ENCODE measurements at regions not wholly inside any gene's neighbourhood (a gene's known extent, or its start where the extent isn't known, plus 50 kb on each side); places are given as distances from the start of the nearest gene placed in this dataset.
A peak's percentile ranks its signal among the peaks of the same experiment; 100 is the strongest.

DNA sequence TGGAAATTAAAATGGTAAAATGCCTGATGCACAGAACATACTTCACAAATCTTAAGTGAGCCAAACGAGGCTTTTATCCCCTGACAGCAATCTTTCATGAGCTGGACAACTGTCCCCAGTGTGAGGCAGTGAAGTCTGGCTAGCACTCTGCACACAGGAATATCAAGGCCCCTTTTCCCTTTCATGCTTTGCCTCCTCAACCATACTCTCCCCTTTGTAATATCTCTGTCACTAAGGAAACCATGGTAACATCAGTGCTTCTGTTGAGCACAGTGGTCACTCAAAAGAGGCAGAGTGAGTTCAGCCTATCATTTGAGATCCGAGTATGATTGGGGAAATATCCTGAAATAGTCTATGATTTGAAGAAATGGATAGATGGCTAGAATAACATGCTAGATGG, 318.3 kb downstream of the ENC1 start:
- TF ChIP-seq, protein P1, sequence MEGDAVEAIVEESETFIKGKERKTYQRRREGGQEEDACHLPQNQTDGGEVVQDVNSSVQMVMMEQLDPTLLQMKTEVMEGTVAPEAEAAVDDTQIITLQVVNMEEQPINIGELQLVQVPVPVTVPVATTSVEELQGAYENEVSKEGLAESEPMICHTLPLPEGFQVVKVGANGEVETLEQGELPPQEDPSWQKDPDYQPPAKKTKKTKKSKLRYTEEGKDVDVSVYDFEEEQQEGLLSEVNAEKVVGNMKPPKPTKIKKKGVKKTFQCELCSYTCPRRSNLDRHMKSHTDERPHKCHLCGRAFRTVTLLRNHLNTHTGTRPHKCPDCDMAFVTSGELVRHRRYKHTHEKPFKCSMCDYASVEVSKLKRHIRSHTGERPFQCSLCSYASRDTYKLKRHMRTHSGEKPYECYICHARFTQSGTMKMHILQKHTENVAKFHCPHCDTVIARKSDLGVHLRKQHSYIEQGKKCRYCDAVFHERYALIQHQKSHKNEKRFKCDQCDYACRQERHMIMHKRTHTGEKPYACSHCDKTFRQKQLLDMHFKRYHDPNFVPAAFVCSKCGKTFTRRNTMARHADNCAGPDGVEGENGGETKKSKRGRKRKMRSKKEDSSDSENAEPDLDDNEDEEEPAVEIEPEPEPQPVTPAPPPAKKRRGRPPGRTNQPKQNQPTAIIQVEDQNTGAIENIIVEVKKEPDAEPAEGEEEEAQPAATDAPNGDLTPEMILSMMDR (IDR thresholded peaks at IDR 0.05) = no peak
- no peak for DNase-seq (ENCODE audit: low spot score)
- Mint-ChIP-seq H3K27ac (ENCODE audit: unreplicated experiment) (no peak overlapping the region), H3K4me3 (ENCODE audit: unreplicated experiment) (no peak overlapping the region), H3K9me3 (ENCODE audit: low read depth) (no peaks in the 10 kb centered on the region), H3K27me3 (ENCODE audit: low read depth) (peaks cover 2% of the 10 kb centered on the region), H3K4me1 (ENCODE audit: low read depth) (peaks cover 19% of the 10 kb centered on the region), H3K36me3 (ENCODE audit: low read depth) (no peaks in the 10 kb centered on the region)

DNA sequence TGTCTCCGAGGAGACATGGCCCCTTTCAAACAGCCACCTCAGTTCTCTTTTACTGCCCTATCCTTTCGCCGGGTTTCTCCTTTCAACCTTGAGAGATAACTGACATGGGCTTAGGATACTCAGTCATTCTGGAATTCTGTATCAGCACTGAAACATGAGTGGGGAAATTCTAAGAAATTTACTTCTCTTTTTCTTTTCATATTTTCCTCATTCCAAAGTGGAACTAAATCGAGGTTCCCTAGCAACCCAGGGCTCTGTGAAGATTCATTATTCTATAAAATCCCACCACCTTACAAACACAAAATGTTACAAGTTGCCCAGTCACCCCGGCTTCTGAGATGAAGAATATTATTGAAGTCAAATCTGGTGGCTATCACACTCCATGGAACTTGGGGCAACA, 319.2 kb downstream of the ENC1 start:
- Mint-ChIP-seq H3K36me3 (ENCODE audit: low read depth) (no peaks in the 10 kb centered on the region), H3K27ac (ENCODE audit: unreplicated experiment) (no peak overlapping the region), H3K4me3 (ENCODE audit: unreplicated experiment) (no peak overlapping the region), H3K27me3 (ENCODE audit: low read depth) (peaks cover 2% of the 10 kb centered on the region), H3K9me3 (ENCODE audit: low read depth) (no peaks in the 10 kb centered on the region), H3K4me1 (ENCODE audit: low read depth) (peaks cover 19% of the 10 kb centered on the region)
- no peak for DNase-seq (ENCODE audit: low spot score)
- TF ChIP-seq, protein P1 (IDR thresholded peaks at IDR 0.05) = no peak

DNA sequence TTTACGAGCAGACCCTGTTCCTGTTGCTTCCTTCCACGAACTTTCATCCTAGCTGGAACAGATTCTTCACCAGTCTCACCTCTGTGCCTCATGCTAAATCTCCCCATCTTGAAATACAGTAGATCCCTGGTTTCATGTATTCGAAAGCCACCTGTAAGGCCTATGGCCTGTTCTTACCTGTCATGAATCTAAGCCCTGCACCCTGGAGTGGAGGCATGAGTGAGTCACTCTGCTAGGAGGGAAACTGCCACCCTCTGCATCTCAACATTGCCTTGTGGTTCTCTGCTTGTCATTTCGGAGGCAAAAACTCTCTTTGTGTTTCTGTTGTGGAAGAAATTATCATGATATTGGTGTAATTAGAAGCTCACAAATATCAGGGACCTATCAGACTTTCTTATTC, 320.0 kb downstream of the ENC1 start:
- Mint-ChIP-seq H3K27ac (ENCODE audit: unreplicated experiment) (no peak overlapping the region), H3K36me3 (ENCODE audit: low read depth) (no peaks in the 10 kb centered on the region), H3K9me3 (ENCODE audit: low read depth) (no peaks in the 10 kb centered on the region), H3K27me3 (ENCODE audit: low read depth) (peaks cover 2% of the 10 kb centered on the region), H3K4me3 (ENCODE audit: unreplicated experiment) (no peak overlapping the region), H3K4me1 (ENCODE audit: low read depth) (peaks cover 20% of the 10 kb centered on the region)
- TF ChIP-seq, protein P1 (IDR thresholded peaks at IDR 0.05) = no peak
- no peak for DNase-seq (ENCODE audit: low spot score)

DNA sequence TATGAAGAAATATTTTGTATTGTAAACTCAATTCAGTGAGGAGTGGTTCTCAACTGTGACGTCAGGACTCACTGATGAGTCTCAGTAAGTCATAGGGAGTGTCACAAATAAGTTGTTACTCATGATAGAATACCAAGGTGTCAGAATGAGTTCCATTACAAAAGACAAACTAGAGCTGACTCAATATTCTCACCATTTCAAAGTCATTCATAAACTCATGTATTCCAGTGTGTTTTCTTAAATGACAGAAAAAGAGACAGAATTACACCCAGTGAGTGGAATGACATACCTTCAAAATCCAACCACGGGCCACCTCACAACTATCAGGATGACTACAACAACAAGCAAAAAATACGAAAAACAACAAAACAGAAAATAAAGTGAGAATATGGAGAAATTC, 321.5 kb downstream of the ENC1 start:
- no peak for DNase-seq (ENCODE audit: low spot score)
- H3K27ac Mint-ChIP-seq (ENCODE audit: unreplicated experiment) = no peak overlapping the region

DNA sequence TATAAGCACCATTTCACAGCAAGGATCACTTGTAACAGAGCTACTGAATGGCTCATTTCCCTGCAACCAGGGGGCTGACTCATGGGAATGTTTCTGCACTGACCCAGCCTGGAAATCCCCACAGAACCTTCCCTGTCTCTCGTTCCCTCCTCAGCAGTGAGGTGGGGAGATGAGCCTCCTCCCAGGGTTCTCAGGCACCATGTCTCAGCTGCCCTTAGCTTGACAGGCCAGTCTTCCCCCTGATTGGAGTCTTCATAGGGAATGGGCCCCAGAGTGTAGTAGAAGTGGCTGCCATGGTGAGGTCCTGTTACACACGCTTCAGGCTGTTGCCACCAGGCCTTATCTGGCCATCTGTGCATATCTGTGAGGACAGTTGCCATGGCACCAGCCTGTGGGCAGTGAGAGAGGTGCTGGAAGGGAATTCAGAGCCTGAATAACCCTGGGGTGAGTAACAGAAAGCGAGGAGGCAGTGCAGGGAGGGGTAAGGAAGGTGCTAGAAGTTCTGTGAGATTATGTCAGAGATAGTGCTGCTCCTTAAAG, 324.4 kb downstream of the ENC1 start:
- no peaks in the 10 kb centered on the region for H3K9me3 Mint-ChIP-seq (ENCODE audit: low read depth)
- H3K4me3 Mint-ChIP-seq (ENCODE audit: unreplicated experiment) = no peak overlapping the region
- DNase-seq (ENCODE audit: low spot score) = no peak
- H3K4me1 Mint-ChIP-seq (ENCODE audit: low read depth) = peaks cover 43% of the 10 kb centered on the region
- TF ChIP-seq, protein P1 (IDR thresholded peaks at IDR 0.05) = peak; percentile 8
- H3K27me3 Mint-ChIP-seq (ENCODE audit: low read depth) = no peaks in the 10 kb centered on the region
- H3K27ac Mint-ChIP-seq (ENCODE audit: unreplicated experiment) = peak overlapping the region; percentile 91
- no peaks in the 10 kb centered on the region for H3K36me3 Mint-ChIP-seq (ENCODE audit: low read depth)

More for the DNA sequence above, 321.5 kb downstream of the ENC1 start:
- Mint-ChIP-seq H3K4me1 (ENCODE audit: low read depth) (peaks cover 22% of the 10 kb centered on the region), H3K36me3 (ENCODE audit: low read depth) (no peaks in the 10 kb centered on the region), H3K9me3 (ENCODE audit: low read depth) (no peaks in the 10 kb centered on the region), H3K4me3 (ENCODE audit: unreplicated experiment) (no peak overlapping the region), H3K27me3 (ENCODE audit: low read depth) (peaks cover 2% of the 10 kb centered on the region)
- TF ChIP-seq, protein P1 (IDR thresholded peaks at IDR 0.05) = no peak
